ENCODE measurements at regions not wholly inside any gene's neighbourhood (a gene's known extent, or its start where the extent isn't known, plus 50 kb on each side); places are given as distances from the start of the nearest gene placed in this dataset.

- no peak for TF ChIP-seq GATA3 (IDR thresholded peaks at IDR 0.05; ENCODE audit: low read depth, low read length)
- no peak for TF ChIP-seq GATA2 (IDR thresholded peaks at IDR 0.05; ENCODE audit: low read depth, low read length)
Measured at GRCh38 chr2:157124731-157125130, 132.8 kb upstream of the GALNT5 start.
